HEK293 (cell line): ENCODE measurements at regions not wholly inside any gene's neighbourhood (a gene's known extent, or its start where the extent isn't known, plus 50 kb on each side); places are given as distances from the start of the nearest gene placed in this dataset.

Experiments
- CTCF ChIA-PET: fragments of 350-600 bp; formaldehyde crosslinking; extraction: SDS; loops from one replicate; lab custom pipeline; 2021; ENCODE audit warnings: antibody characterized with exemption; lab: Yijun Ruan, JAX
- POLR2A ChIA-PET: fragments of 300-600 bp; formaldehyde crosslinking; extraction: SDS; loops from one replicate; lab custom pipeline; 2020; ENCODE audit warnings: antibody characterized with exemption, inconsistent platforms; lab: Yijun Ruan, JAX
- H3K27ac ChIP-seq: fragments of 200-500 bp; sonication (Bioruptor generic); 2 replicates; pipeline ENCODE4 v1.5.1; 2014; ENCODE audit warnings: low read depth, low read length, control low read depth, inconsistent platforms; ENCODE audit errors: extremely low read depth
- H3K36me3 ChIP-seq, 2 experiments: fragments of 200-500 bp in 1 of 2; sonication (Bioruptor generic) in 1 of 2; 1 replicate in 1 of 2; 2 replicates in 1 of 2; pipeline ENCODE4 v1.5.1; 2014 to 2017; ENCODE audit warnings: inconsistent platforms in 2 of 2, low read length in 2 of 2; ENCODE audit not compliant: control insufficient read depth in 2 of 2, insufficient read depth in 1 of 2
- H3K4me1 ChIP-seq: fragments of 200-500 bp; sonication (Bioruptor generic); 2 replicates; pipeline ENCODE4 v1.5.1; 2014; ENCODE audit warnings: mild to moderate bottlenecking, low read length, inconsistent platforms; ENCODE audit not compliant: control insufficient read depth, insufficient read depth
- H3K4me3 ChIP-seq: 2 replicates; pipeline ENCODE4 v1.5.1; 2011; ENCODE audit warnings: low read depth, mild to moderate bottlenecking, control low read depth, low read length, moderate library complexity
- H3K9me3 ChIP-seq: fragments of 200-500 bp; sonication (Bioruptor generic); 2 replicates; pipeline ENCODE4 v1.5.1; 2014; ENCODE audit warnings: low read depth, low read length, inconsistent platforms; ENCODE audit not compliant: control insufficient read depth, insufficient read depth
- BCL11A ChIP-seq: fragments of 450-650 bp; formaldehyde crosslinking; IDR thresholded peaks from 2 replicates; pipeline ENCODE4 v1.5.1; 2016; ENCODE audit warnings: low read depth, missing biosample characterization, missing genetic modification characterization
- GLI2 ChIP-seq: fragments of 450-650 bp; formaldehyde crosslinking; IDR thresholded peaks from 2 replicates; pipeline ENCODE4; 2017; ENCODE audit warnings: missing biosample characterization, missing genetic modification characterization, low read depth, borderline replicate concordance
- KLF7 ChIP-seq: fragments of 450-650 bp; formaldehyde crosslinking; IDR thresholded peaks from 2 replicates; pipeline ENCODE4 v1.5.1; 2016; ENCODE audit warnings: missing biosample characterization, missing genetic modification characterization, borderline replicate concordance
- OVOL3 ChIP-seq: fragments of 450-650 bp; formaldehyde crosslinking; IDR thresholded peaks from 2 replicates; pipeline ENCODE4 v1.5.1; 2016; ENCODE audit warnings: missing biosample characterization, missing genetic modification characterization
- TCF7L2 ChIP-seq: IDR thresholded peaks from 2 replicates; pipeline ENCODE4 v1.6.1; 2011; ENCODE audit warnings: low read depth, mild to moderate bottlenecking, inconsistent platforms, low read length, moderate library complexity, borderline replicate concordance
- ZFP3 ChIP-seq: fragments of 450-650 bp; formaldehyde crosslinking; IDR thresholded peaks from 2 replicates; pipeline ENCODE4 v1.5.1; 2016; ENCODE audit warnings: low read depth, missing biosample characterization, missing genetic modification characterization
- ZNF148 ChIP-seq: fragments of 450-650 bp; formaldehyde crosslinking; IDR thresholded peaks from 2 replicates; pipeline ENCODE4 v1.5.0; 2017; ENCODE audit warnings: missing biosample characterization, missing genetic modification characterization, borderline replicate concordance
- ZNF157 ChIP-seq: fragments of 450-650 bp; formaldehyde crosslinking; IDR thresholded peaks from 2 replicates; pipeline ENCODE4 v1.5.1; 2016; ENCODE audit warnings: missing biosample characterization, missing genetic modification characterization
- ZNF169 ChIP-seq: fragments of 450-650 bp; formaldehyde crosslinking; IDR thresholded peaks from 2 replicates; pipeline ENCODE4 v1.5.1; 2016; ENCODE audit warnings: missing biosample characterization, missing genetic modification characterization
- ZNF214 ChIP-seq: fragments of 450-650 bp; formaldehyde crosslinking; IDR thresholded peaks from 2 replicates; pipeline ENCODE4 v1.5.1; 2017; ENCODE audit warnings: missing biosample characterization, mild to moderate bottlenecking, missing genetic modification characterization, borderline replicate concordance
- ZNF280D ChIP-seq: fragments of 450-650 bp; formaldehyde crosslinking; IDR thresholded peaks from 2 replicates; pipeline ENCODE4 v1.5.1; 2016; ENCODE audit warnings: missing biosample characterization, missing genetic modification characterization
- ZNF302 ChIP-seq: fragments of 450-650 bp; formaldehyde crosslinking; IDR thresholded peaks from 2 replicates; pipeline ENCODE4 v1.5.1; 2016; ENCODE audit warnings: missing biosample characterization, missing genetic modification characterization, low read depth
- ZNF335 ChIP-seq: fragments of 450-650 bp; formaldehyde crosslinking; conservative IDR thresholded peaks from 2 replicates; pipeline ENCODE4 v1.5.1; 2016; ENCODE audit warnings: missing biosample characterization, missing genetic modification characterization
- ZNF488 ChIP-seq: fragments of 450-650 bp; formaldehyde crosslinking; IDR thresholded peaks from 2 replicates; pipeline ENCODE4 v1.5.1; 2016; ENCODE audit warnings: missing biosample characterization, missing genetic modification characterization
- ZNF514 ChIP-seq: fragments of 450-650 bp; formaldehyde crosslinking; IDR thresholded peaks from 2 replicates; pipeline ENCODE4 v1.5.1; 2016; ENCODE audit warnings: missing biosample characterization, missing genetic modification characterization
- ZNF529 ChIP-seq: fragments of 450-650 bp; formaldehyde crosslinking; IDR thresholded peaks from 2 replicates; pipeline ENCODE4 v1.5.1; 2017; ENCODE audit warnings: missing genetic modification characterization, missing biosample characterization; ENCODE audit not compliant: insufficient replicate concordance
- ZNF530 ChIP-seq: fragments of 450-650 bp; formaldehyde crosslinking; IDR thresholded peaks from 2 replicates; pipeline ENCODE4 v1.5.1; 2016; ENCODE audit warnings: low read depth, missing biosample characterization, missing genetic modification characterization
- ZNF621 ChIP-seq: fragments of 450-650 bp; formaldehyde crosslinking; IDR thresholded peaks from 2 replicates; pipeline ENCODE4 v1.5.1; 2017; ENCODE audit warnings: missing biosample characterization, missing genetic modification characterization
- ZNF626 ChIP-seq: fragments of 450-650 bp; sonication (Bioruptor Pico); formaldehyde crosslinking; IDR thresholded peaks from 2 replicates; pipeline ENCODE4 v1.5.1; 2018; ENCODE audit warnings: missing biosample characterization, missing genetic modification characterization, inconsistent platforms
- ZNF629 ChIP-seq: fragments of 450-650 bp; formaldehyde crosslinking; IDR thresholded peaks from 2 replicates; pipeline ENCODE4 v1.5.1; 2017; ENCODE audit warnings: missing biosample characterization, missing genetic modification characterization
- ZNF639 ChIP-seq: fragments of 450-650 bp; formaldehyde crosslinking; IDR thresholded peaks from 2 replicates; pipeline ENCODE4 v1.5.1; 2016; ENCODE audit warnings: missing biosample characterization, missing genetic modification characterization
- ZNF692 ChIP-seq: fragments of 450-650 bp; formaldehyde crosslinking; IDR thresholded peaks from 2 replicates; pipeline ENCODE4 v1.5.1; 2016; ENCODE audit warnings: missing biosample characterization, missing genetic modification characterization
- ZSCAN23 ChIP-seq: fragments of 450-650 bp; formaldehyde crosslinking; IDR thresholded peaks from 2 replicates; pipeline ENCODE4 v1.5.1; 2016; ENCODE audit warnings: missing biosample characterization, missing genetic modification characterization
- ZSCAN30 ChIP-seq: fragments of 450-650 bp; IDR thresholded peaks from 2 replicates; pipeline ENCODE4 v1.5.1; 2018; ENCODE audit warnings: missing biosample characterization, mild to moderate bottlenecking, missing genetic modification characterization, moderate library complexity
- ZSCAN5A ChIP-seq: fragments of 450-650 bp; formaldehyde crosslinking; IDR thresholded peaks from 2 replicates; pipeline ENCODE4 v1.5.1; 2016; ENCODE audit warnings: missing biosample characterization, missing genetic modification characterization

GRCh38 chr2:217732992-217733391 lies 269.8 kb downstream of the TNS1 start (continued):
- TF ChIP-seq ZNF692 (tag by site-specific recombination) (no peak), ZNF148 (tag by site-specific recombination) (no peak), BCL11A (tag by site-specific recombination) (no peak), ZNF529 (tag by site-specific recombination) (no peak), ZSCAN5A (tag by site-specific recombination) (no peak), ZFP3 (tag by site-specific recombination) (no peak), ZNF169 (tag by site-specific recombination) (no peak), TCF7L2 (no peak), OVOL3 (tag by site-specific recombination) (no peak), ZNF335 (no peak), ZNF302 (tag by site-specific recombination) (no peak)

- CTCF ChIA-PET, result interaction anchor here (0.8 to 1.8 kb wide), 4 partner anchors 19 to 177 kb away, joined by 3 to 4 read pairs (median 3); no protein-coding TSS in a partner anchor
- no peaks in the 10 kb centered on the region for H3K9me3 ChIP-seq
- H3K4me1 ChIP-seq, result no peaks in the 10 kb centered on the region
- no peak overlapping the region for H3K27ac ChIP-seq
- no peak overlapping the region for H3K4me3 ChIP-seq
- POLR2A ChIA-PET, result no interaction called here
- no peaks in the 10 kb centered on the region for H3K36me3 ChIP-seq
- no peak for TF ChIP-seq ZNF157 (tag by site-specific recombination)
- no peak for TF ChIP-seq ZNF626 (tag by site-specific recombination)
- TF ChIP-seq ZNF514 (tag by site-specific recombination), result no peak
- no peak for TF ChIP-seq GLI2 (tag by site-specific recombination)
- TF ChIP-seq ZNF621, result no peak
- no peak for TF ChIP-seq ZNF530 (tag by site-specific recombination)
- no peak for TF ChIP-seq ZNF488
- TF ChIP-seq ZNF629 (tag by site-specific recombination), result no peak
- no peak for TF ChIP-seq ZSCAN30
- no peak for TF ChIP-seq ZNF280D (tag by site-specific recombination)
- no peak for TF ChIP-seq ZSCAN23
- no peak for TF ChIP-seq ZFP3 (tag by site-specific recombination)
- TF ChIP-seq ZNF639 (tag by site-specific recombination), result no peak
- no peak for TF ChIP-seq KLF7 (tag by site-specific recombination)
- TF ChIP-seq ZNF214 (tag by site-specific recombination), result no peak
Observed at GRCh38 chr2:217731805-217732204, 271.0 kb downstream of the TNS1 start.
